Small intestine (tissue), 7 donors: ENCODE measurements at regions not wholly inside any gene's neighbourhood (a gene's known extent, or its start where the extent isn't known, plus 50 kb on each side); places are given as distances from the start of the nearest gene placed in this dataset.

ENCODE experiments used
- DNase-seq, 2 donors: peaks; one replicate each; pipeline versions ENCODE4 v3.0.0 to v3.0.0-alpha.2; 2013
- FAIRE-seq: peaks from 2 replicates; lab custom pipeline; 2012; peaks lifted over from hg19 to GRCh38; lab: Jason Lieb, UNC
- H3K27ac ChIP-seq, 3 donors: one replicate each; pipeline ENCODE4 v1.5.1; 2013; ENCODE audit warnings: low read length in 2 of 3, mild to moderate bottlenecking in 2 of 3, control low read depth in 1 of 3, inconsistent platforms in 1 of 3, low read depth in 1 of 3, moderate library complexity in 1 of 3
- H3K27me3 ChIP-seq, 3 donors: one replicate each; pipeline ENCODE4 v1.6.1; 2013; ENCODE audit warnings: low read length in 3 of 3, inconsistent platforms in 1 of 3; ENCODE audit not compliant: control insufficient read depth in 3 of 3, insufficient read depth in 3 of 3
- H3K36me3 ChIP-seq, 3 donors: one replicate each; pipeline ENCODE4 v1.6.1; 2013; ENCODE audit warnings: low read length in 3 of 3, inconsistent platforms in 1 of 3, low read depth in 1 of 3, mild to moderate bottlenecking in 1 of 3, moderate library complexity in 1 of 3; ENCODE audit not compliant: control insufficient read depth in 3 of 3, insufficient read depth in 2 of 3
- H3K4me1 ChIP-seq, 3 donors: one replicate each; pipeline ENCODE4 v1.6.1; 2013; ENCODE audit warnings: low read length in 2 of 3, inconsistent platforms in 1 of 3, low read depth in 1 of 3, mild to moderate bottlenecking in 1 of 3, moderate library complexity in 1 of 3; ENCODE audit not compliant: control insufficient read depth in 3 of 3, insufficient read depth in 2 of 3
- H3K4me3 ChIP-seq, 3 donors: one replicate each; pipeline ENCODE4 v1.5.1; 2013; ENCODE audit warnings: low read length in 3 of 3, control low read depth in 1 of 3, inconsistent platforms in 1 of 3, low read depth in 1 of 3, mild to moderate bottlenecking in 1 of 3, moderate library complexity in 1 of 3
- H3K9me3 ChIP-seq, 2 donors: one replicate each; pipeline ENCODE4 v1.6.1; 2013; ENCODE audit warnings: low read depth in 1 of 2, low read length in 1 of 2; ENCODE audit not compliant: control insufficient read depth in 2 of 2, insufficient read depth in 1 of 2
- WGBS, 3 donors: extraction: QIAGEN DNeasy Blood & Tissue Kit; methylation state at CpG; one replicate each; pipeline ENCODE4 v1.1.7; 2013; 5-methylcytosine and 5-hydroxymethylcytosine counted together
- donor health status: healthy with polysubstance abuse.
- donor health status: control.
- donor health status: control.
- donor health status: Bipolar disorder and iron deficiency.
- donor health status: healthy.

DNA sequence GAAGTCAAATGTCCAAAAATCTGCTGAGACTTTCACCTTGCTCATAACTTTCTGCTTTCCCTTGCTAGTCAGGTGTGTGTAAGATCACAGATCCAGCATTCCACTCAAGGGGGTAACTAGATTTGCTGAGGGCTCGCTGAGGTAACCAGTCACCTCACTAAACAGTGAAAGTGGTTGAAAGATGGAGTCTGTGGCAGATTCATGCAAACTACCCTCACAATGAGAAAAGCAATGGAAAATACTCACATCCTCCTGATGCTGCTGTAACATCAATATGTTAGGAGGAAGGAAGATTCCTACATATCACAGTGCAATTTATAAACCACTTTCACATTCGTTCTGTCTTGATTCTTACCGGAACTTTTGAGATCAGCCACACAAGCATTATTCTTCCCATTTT, 174.3 kb upstream of the BCL6 start:
- FAIRE-seq (no peak), DNase-seq (no peak)
- H3K4me3 ChIP-seq: no peak overlapping the region
- no peaks in the 10 kb centered on the region for H3K36me3 ChIP-seq
- 65 to 81% (median 69%) methylated on average over 3 of the region's 3 CpGs for WGBS, 3 donors
- H3K9me3 ChIP-seq: no peaks in the 10 kb centered on the region
- peak overlapping the region in 1 of 3 donors; percentile 43 for H3K27ac ChIP-seq
- peaks cover 0 to 2% (median 2%) of the 10 kb centered on the region in 3 donors for H3K4me1 ChIP-seq
- H3K27me3 ChIP-seq: no peaks in the 10 kb centered on the region

DNA sequence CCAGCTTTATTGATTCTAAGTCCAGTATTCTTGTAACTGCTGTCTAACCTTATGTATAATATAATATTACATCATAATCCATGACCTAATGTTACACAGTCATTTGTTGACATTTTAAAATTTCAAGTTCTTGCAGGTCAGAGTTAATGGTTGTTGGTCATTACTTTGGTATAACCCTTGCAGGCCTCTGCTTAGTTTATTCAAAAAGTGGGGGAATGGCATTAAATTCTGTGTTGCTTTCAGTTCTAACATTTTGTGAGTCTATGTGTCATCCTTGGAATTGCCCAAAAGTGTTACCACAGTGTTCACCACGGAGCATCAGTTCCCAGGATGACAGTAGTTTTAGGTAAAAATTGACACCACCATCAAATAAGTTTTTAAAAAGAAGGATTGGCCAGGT, 174.8 kb upstream of the BCL6 start:
- no peak for DNase-seq
- no peaks in the 10 kb centered on the region for H3K27me3 ChIP-seq
- 53 to 91% (median 76%) methylated on average over 1 of the region's 1 CpG for WGBS, 3 donors
- no peak overlapping the region for H3K27ac ChIP-seq
- H3K36me3 ChIP-seq: no peaks in the 10 kb centered on the region
- H3K9me3 ChIP-seq: peaks cover 0 to 3% of the 10 kb centered on the region in 2 donors
- H3K4me1 ChIP-seq: peaks cover 0 to 2% (median 0%) of the 10 kb centered on the region in 3 donors
- no peak for FAIRE-seq
- H3K4me3 ChIP-seq: no peak overlapping the region

DNA sequence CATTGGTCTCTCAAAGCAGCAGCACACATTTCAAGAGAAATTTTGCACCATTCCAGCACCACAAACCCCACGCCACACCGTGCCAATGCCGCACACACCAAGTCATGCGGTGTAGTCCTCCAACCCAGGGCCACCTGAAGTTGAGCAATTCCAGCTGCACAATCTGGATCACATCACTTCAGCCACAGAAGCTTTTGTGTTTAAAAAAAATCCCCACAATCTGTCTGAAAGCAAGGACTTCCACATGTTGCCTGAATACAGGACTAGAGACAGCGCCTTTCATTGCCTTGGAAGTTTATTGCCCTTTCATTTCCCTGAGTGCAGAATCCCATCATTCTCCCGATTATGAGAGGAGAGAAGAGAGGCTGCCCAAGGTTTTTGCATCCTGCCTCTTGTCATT, 175.6 kb upstream of the BCL6 start:
- H3K4me1 ChIP-seq: peaks cover 0 to 2% (median 0%) of the 10 kb centered on the region in 3 donors
- WGBS, 3 donors: 66 to 94% (median 90%) methylated on average over 6 of the region's 6 CpGs
- no peak overlapping the region for H3K4me3 ChIP-seq
- H3K9me3 ChIP-seq: peaks cover 0 to 3% of the 10 kb centered on the region in 2 donors
- H3K27ac ChIP-seq: no peak overlapping the region
- no peaks in the 10 kb centered on the region for H3K36me3 ChIP-seq
- H3K27me3 ChIP-seq: no peaks in the 10 kb centered on the region
- no peak for DNase-seq
- FAIRE-seq: no peak

DNA sequence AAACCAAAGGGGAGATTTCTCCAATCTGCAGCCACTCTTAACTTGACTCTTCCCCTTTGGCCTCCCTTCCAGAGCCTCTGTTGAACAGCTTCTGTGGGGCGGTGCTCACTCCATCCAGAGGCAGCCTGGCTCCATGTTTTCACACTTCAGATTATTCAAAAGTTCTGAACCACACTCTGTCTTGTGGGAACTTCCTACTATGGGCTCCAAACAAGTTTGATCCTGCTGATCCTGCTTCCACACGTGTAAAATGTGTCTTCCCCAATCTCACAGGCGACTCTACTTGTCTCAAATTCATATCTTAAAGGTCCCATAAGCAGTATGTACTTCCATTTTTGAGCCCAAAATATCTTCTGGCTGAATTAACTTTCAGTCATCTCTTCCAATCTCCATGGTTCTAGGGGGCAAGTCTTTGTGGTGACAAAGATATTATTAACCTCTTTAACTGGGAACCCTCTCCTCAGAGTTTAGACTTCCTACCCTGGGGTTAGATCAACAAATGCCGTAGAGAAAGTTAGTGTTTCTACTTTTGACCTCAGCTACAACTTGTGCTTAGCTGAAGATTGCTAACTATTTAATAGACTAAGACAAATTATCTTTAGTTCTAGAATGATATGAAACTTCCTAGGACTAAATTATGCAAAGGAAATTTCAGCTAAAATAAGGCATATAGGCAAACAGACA, 176.3 kb upstream of the BCL6 start:
- peaks cover 0 to 2% (median 0%) of the 10 kb centered on the region in 3 donors for H3K4me1 ChIP-seq
- no peak overlapping the region for H3K27ac ChIP-seq
- no peak overlapping the region for H3K4me3 ChIP-seq
- peaks cover 0 to 3% of the 10 kb centered on the region in 2 donors for H3K9me3 ChIP-seq
- 57 to 84% (median 74%) methylated on average over 4 of the region's 4 CpGs for WGBS, 3 donors
- no peaks in the 10 kb centered on the region for H3K36me3 ChIP-seq
- no peaks in the 10 kb centered on the region for H3K27me3 ChIP-seq
- DNase-seq: no peak
- no peak for FAIRE-seq

DNA sequence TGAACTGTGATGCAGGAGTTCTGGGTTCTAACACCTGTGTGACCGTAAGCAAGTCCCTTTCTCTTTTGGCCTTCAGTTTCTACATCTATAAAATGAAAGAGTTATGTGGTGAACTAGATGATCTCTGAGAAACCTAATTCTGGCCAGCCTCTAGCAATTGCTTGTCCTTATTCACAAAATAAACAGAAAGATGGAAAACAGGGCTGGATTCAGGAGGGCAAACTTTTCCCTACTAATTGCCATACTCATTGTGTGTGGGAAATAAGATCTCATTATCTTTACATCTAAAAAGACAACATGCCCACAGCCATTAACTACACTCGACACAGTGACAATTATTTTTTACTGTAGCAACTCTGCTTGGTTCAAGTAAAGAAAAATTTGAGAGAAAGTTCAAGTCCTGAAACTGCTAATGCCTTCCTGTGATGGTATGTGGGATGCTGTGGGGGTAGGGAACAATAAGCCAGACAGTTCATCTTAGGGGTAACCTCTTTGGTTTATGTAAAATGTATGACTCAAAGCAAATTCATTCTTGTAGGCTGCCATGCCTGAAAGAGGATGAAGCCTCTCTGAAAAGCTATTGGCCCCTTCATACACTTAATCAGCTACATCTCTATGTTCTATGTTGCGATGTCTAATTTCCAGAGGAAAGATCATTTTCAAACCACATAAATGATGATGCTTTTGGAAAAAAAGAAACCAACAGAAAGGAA, 177.6 kb upstream of the BCL6 start:
- no peak overlapping the region for H3K4me3 ChIP-seq
- peaks cover 0 to 6% of the 10 kb centered on the region in 2 donors for H3K9me3 ChIP-seq
- no peaks in the 10 kb centered on the region for H3K27me3 ChIP-seq
- FAIRE-seq (no peak), DNase-seq (no peak)
- peaks cover 0 to 2% (median 0%) of the 10 kb centered on the region in 3 donors for H3K4me1 ChIP-seq
- no peaks in the 10 kb centered on the region for H3K36me3 ChIP-seq
- WGBS, 3 donors: 74 to 91% (median 77%) methylated on average over 3 of the region's 3 CpGs
- H3K27ac ChIP-seq: no peak overlapping the region

DNA sequence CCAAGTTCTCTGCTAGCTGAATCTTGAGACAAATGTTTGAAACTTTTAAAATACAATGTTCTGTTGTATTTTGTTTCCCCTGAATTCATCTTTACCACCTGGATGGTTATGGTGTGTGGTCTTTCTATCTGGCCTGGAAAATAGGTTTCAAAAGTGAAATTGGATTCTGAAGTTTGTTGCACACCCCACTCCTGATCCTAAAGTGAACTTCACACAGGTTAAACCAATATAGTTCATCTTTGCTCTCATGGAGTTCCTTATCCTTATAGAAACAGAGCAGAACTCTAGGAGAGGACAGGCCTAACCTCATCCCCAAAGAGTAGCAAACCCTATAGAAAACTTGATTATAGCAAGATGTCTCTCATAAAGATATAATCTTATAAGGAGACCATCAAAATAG, 179.4 kb upstream of the BCL6 start:
- H3K4me1 ChIP-seq: peaks cover 0 to 2% (median 0%) of the 10 kb centered on the region in 3 donors
- peaks cover 0 to 6% of the 10 kb centered on the region in 2 donors for H3K9me3 ChIP-seq
- H3K36me3 ChIP-seq: no peaks in the 10 kb centered on the region
- H3K4me3 ChIP-seq: no peak overlapping the region
- DNase-seq (no peak), FAIRE-seq (no peak)
- no peak overlapping the region for H3K27ac ChIP-seq
- H3K27me3 ChIP-seq: no peaks in the 10 kb centered on the region

DNA sequence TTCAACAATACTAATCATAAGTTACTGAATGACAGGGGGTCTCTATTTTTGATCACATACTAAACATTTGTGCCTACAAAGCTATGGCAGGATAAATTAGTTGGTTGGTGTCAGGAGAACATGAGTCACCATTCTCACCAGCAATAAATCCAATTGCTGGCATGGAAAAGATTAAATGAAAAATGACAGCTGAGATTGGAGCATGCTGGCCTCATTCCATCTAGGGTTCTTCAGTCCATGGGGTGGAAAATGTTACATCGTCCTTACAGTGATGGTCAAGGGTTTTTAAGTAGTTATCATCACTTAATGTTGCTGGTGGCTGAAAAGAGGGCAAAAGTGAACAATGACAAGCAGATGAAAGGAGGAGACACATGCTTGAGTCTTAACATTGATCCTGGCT, 180.1 kb upstream of the BCL6 start:
- peaks cover 0 to 6% of the 10 kb centered on the region in 2 donors for H3K9me3 ChIP-seq
- no peaks in the 10 kb centered on the region for H3K27me3 ChIP-seq
- DNase-seq (no peak), FAIRE-seq (no peak)
- no peaks in the 10 kb centered on the region for H3K36me3 ChIP-seq
- no peak overlapping the region for H3K27ac ChIP-seq
- H3K4me1 ChIP-seq: peaks cover 0 to 2% (median 0%) of the 10 kb centered on the region in 3 donors
- 59 to 77% (median 77%) methylated on average over 1 of the region's 1 CpG for WGBS, 3 donors
- H3K4me3 ChIP-seq: no peak overlapping the region

DNA sequence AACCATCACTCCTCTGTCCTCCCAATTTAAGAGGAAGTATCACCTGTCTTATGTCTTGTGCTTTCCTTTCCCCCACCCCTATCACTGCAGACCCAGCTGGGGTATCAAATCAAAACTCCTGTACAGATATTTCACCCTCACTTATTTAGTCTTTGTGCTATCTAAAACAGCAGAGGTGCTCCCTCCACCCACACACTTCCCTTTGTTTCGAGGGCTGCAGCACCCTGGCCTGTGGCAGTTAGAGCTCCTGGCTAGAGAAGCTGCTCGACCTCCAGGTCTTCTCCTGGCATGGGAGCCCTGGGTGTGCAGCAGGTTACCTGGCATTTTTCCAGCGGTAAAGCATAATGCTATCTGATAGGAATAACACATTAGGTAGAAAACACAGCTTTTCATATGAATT, 181.4 kb upstream of the BCL6 start:
- Histone ChIP-seq H3K4me3 (no peak overlapping the region), H3K27me3 (no peaks in the 10 kb centered on the region), H3K27ac (no peak overlapping the region), H3K9me3 (peaks cover 0 to 6% of the 10 kb centered on the region in 2 donors), H3K36me3 (no peaks in the 10 kb centered on the region), H3K4me1 (peaks cover 0 to 1% (median 0%) of the 10 kb centered on the region in 3 donors)
- FAIRE-seq (no peak), DNase-seq (no peak)
- WGBS, 3 donors: 74 to 86% (median 75%) methylated on average over 3 of the region's 3 CpGs
